ENCODE measurements at regions not wholly inside any gene's neighbourhood (a gene's known extent, or its start where the extent isn't known, plus 50 kb on each side); places are given as distances from the start of the nearest gene placed in this dataset.

GRCh38 chrX:39726771-39727170, 371.0 kb downstream of the BCOR start:
- DNase-seq: no peak

DNA sequence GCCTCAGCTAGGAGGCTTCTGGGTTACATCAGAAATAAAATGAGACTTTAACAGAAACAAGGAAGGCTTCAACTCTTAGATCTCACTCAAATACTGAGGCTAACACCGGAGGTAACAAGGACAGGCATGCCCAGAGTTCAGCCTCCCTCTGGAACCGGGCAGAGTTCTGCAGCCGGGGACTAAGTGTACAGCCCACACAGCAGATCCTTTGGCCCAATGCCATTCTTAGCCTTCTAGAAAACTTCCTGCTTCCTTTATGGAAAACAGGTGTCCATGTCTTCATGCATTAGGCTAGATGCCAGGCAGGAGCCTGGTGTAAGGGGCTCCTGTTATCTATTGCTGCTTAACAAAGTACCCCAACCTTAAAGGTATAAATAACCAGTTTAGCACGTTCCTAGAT, 369.7 kb downstream of the BCOR start:
- DNase-seq: no peak

- DNase-seq: no peak
Measured at GRCh38 chrX:39728852-39729598, 368.7 kb downstream of the BCOR start.

GRCh38 chrX:39729981-39730661, 367.6 kb downstream of the BCOR start:
- DNase-seq: no peak

GRCh38 chrX:39730662-39731329, 367.0 kb downstream of the BCOR start:
- peak; percentile 52 for DNase-seq

DNA sequence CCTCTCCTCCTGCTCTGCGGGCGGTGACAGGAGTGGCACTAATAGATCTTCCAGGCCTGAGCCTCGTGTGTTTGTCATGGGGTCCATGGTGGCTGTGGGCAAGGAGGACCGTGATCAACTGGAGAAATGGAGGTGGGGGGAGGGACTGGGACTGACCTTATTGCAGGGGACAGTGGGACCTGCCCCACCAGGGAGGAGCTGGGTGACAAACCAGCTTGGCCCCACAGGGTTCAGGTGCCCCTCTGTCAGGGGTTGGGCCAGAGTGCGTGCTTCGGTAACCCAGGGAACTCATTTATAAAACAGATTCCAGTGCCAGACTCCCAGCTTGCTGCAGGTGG, 366.5 kb downstream of the BCOR start:
- DNase-seq: no peak

- DNase-seq: no peak
Measured at GRCh38 chrX:39731735-39732134, 366.0 kb downstream of the BCOR start.

GRCh38 chrX:39733745-39734144, 364.0 kb downstream of the BCOR start:
- no peak for DNase-seq

GRCh38 chrX:39734174-39734776, 363.5 kb downstream of the BCOR start:
- no peak for DNase-seq

GRCh38 chrX:39736216-39737211, 361.2 kb downstream of the BCOR start:
- no peak for DNase-seq

DNA sequence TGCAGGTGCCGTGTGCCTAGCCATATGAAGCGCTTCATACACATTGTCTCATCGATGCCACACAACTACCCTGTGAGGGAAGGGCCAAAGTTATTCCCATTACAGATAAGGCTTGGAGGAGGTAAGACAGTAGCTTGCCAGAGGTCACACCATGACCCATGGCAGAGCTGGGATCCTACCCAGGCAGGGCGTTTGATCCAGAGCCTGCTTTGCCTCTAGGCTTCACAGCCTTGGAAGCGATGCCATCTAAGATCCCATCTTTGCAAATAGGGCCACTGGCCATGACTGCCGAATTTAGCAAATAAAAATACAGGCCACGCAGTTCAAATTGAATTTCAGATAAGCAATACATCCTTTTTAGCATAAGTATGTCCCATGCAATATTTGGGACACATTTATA, 358.2 kb downstream of the BCOR start:
- DNase-seq: no peak

DNA sequence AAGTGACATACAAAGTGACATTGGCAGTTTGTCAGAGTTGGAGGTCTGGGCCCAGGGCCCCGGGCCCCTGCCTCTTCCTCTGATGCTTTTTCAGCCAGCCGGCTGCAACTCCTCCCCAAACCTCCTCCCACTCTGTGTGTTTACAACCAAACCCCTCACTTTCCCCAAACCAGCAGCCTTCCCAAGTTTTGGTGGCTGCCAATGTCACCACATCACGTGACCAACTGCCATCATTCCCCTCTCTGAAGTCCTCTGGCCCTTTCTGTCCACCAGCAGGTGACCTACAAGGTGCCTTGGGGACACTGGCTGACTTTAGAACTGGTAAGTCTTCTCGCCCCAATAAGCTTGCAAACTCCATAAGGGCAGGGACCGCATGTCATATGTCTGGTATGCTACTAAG, 357.7 kb downstream of the BCOR start:
- DNase-seq: no peak

- no peak for DNase-seq
Measured at GRCh38 chrX:39741904-39742303, 355.9 kb downstream of the BCOR start.

DNA sequence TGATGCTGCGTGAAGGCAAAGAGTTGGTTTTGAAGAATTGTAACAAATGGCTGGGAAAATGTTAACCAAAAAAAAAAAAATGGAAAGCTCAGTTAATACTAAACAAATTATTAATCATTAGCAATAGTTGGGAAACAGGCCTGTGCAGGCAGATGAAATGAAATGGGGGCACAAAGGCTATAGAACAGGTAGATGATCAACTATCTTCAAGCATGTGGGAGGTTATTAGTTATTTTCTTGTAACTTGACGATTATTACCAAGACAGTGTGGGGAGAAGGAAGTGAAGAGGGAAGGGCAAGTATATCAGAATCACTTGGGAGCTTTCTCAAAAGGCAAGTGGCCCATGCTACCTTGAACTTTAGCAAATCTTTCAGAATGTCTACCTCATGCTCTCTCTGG, 351.9 kb downstream of the BCOR start:
- no peak for DNase-seq

- no peak for DNase-seq
Measured at GRCh38 chrX:39749135-39749534, 348.6 kb downstream of the BCOR start.

GRCh38 chrX:39749728-39750127, 348.0 kb downstream of the BCOR start:
- no peak for DNase-seq

GRCh38 chrX:39750256-39750790, 347.4 kb downstream of the BCOR start:
- DNase-seq: no peak

DNA sequence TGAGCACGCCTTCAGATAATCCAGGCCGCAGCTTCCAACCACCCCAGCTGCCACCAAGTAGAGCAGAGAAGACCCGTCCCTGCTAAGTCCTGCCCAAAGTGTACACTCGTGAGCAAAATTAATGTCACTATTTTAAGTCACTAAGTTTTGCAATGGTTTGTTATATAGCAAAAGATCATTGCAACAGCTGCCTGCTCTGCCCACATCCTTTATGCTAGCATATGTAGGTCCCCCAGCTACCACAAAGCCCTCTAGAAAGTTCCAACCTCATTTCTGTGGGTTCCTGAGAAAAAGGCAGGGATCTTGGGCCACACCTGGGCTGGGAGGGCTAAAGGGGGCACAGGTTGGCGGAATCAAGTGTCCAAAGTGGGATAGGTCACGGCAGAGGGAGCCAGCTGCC, 346.9 kb downstream of the BCOR start:
- no peak for DNase-seq

- no peak for DNase-seq
Measured at GRCh38 chrX:39752815-39753214, 344.9 kb downstream of the BCOR start.

GRCh38 chrX:39753293-39753996, 344.3 kb downstream of the BCOR start:
- no peak for DNase-seq
